OCI-LY1 (cell line): ENCODE measurements at regions not wholly inside any gene's neighbourhood (a gene's known extent, or its start where the extent isn't known, plus 50 kb on each side); places are given as distances from the start of the nearest gene placed in this dataset.

Experiments used
- CTCF ChIP-seq: fragments of 200-600 bp; sonication (generic), shearing (Covaris generic); IDR thresholded peaks from 2 replicates; pipeline ENCODE4 v1.5.1; 2017; ENCODE audit warnings: mild to moderate bottlenecking, antibody characterized with exemption, low read length, moderate library complexity, mixed read lengths
- EZH2 ChIP-seq: fragments of 200-600 bp; sonication (generic), shearing (Covaris generic); IDR thresholded peaks from 2 replicates; pipeline ENCODE4 v1.8.0; 2017; ENCODE audit warnings: borderline replicate concordance, mixed run types, mild to moderate bottlenecking, antibody characterized with exemption, low read length, moderate library complexity, mixed read lengths

GRCh38 chr4:152106781-152107321 is 346.0 kb upstream of the GATB start:
- TF ChIP-seq CTCF (no peak), EZH2 (no peak)
